SK-N-MC (cell line): ENCODE measurements at regions not wholly inside any gene's neighbourhood (a gene's known extent, or its start where the extent isn't known, plus 50 kb on each side); places are given as distances from the start of the nearest gene placed in this dataset.

Source experiments
- DNase-seq: peaks from one replicate; pipeline ENCODE4 v3.0.0-alpha.2; 2011; ENCODE audit warnings: low read depth, low spot score
- H3K27ac ChIP-seq: fragments of 200-600 bp; sonication (generic); 2 replicates; pipeline ENCODE4 v1.5.1; 2016; ENCODE audit warnings: mixed run types
- H3K36me3 ChIP-seq: fragments of 200-600 bp; sonication (generic); 2 replicates; pipeline ENCODE4 v1.6.1; 2017; ENCODE audit warnings: antibody characterized with exemption, low read length, mixed read lengths; ENCODE audit not compliant: insufficient read depth
- H3K4me3 ChIP-seq: fragments of 200-600 bp; sonication (generic); 2 replicates; pipeline ENCODE4 v1.5.1; 2016
- H3K9ac ChIP-seq: fragments of 200-600 bp; sonication (generic); 2 replicates; pipeline ENCODE4 v1.8.0; 2017; ENCODE audit warnings: mixed run types, mixed read lengths; ENCODE audit not compliant: insufficient read length
- H3K9me3 ChIP-seq: fragments of 200-600 bp; sonication (generic); 2 replicates; pipeline ENCODE4 v1.6.1; 2017; ENCODE audit warnings: low read depth, mild to moderate bottlenecking, antibody characterized with exemption, low read length, moderate library complexity, mixed read lengths
- EZH2 ChIP-seq: fragments of 200-600 bp; sonication (generic); IDR thresholded peaks from one replicate; pipeline ENCODE4 v1.6.1; 2017; ENCODE audit warnings: antibody characterized with exemption
- FOXP2 ChIP-seq: optimal IDR thresholded peaks from 2 replicates; pipeline ENCODE3; 2011; ENCODE audit warnings: mild to moderate bottlenecking, moderate library complexity; ENCODE audit not compliant: insufficient read depth; ENCODE audit errors: extremely low read length, control extremely low read depth
- POLR2AphosphoS5 ChIP-seq: IDR thresholded peaks from 2 replicates; pipeline ENCODE4 v1.6.1; 2012; ENCODE audit warnings: mild to moderate bottlenecking, low read depth, low read length, borderline replicate concordance

GRCh38 chr4:66433706-66434105, 763.4 kb upstream of the EPHA5 start:
- Histone ChIP-seq H3K4me3 (no peak overlapping the region), H3K9me3 (no peaks in the 10 kb centered on the region), H3K27ac (no peak overlapping the region), H3K9ac (no peak overlapping the region), H3K36me3 (no peaks in the 10 kb centered on the region)
- TF ChIP-seq POLR2AphosphoS5 (no peak), EZH2 (no peak), FOXP2 (no peak)
- DNase-seq = no peak

GRCh38 chr4:66430856-66431255, 760.6 kb upstream of the EPHA5 start:
- no peak for DNase-seq
- H3K9me3 ChIP-seq = no peaks in the 10 kb centered on the region
- H3K36me3 ChIP-seq = no peaks in the 10 kb centered on the region
- no peak overlapping the region for H3K4me3 ChIP-seq
- H3K27ac ChIP-seq = no peak overlapping the region
- TF ChIP-seq FOXP2 (no peak), POLR2AphosphoS5 (no peak), EZH2 (no peak)
- H3K9ac ChIP-seq = no peak overlapping the region

GRCh38 chr4:66429276-66429675, 759.0 kb upstream of the EPHA5 start:
- TF ChIP-seq POLR2AphosphoS5 = no peak
- TF ChIP-seq FOXP2 = no peak
- no peak for TF ChIP-seq EZH2

GRCh38 chr4:66416425-66416824, 746.1 kb upstream of the EPHA5 start:
- TF ChIP-seq EZH2 (no peak), FOXP2 (no peak), POLR2AphosphoS5 (no peak)
- DNase-seq = no peak
- no peak overlapping the region for H3K27ac ChIP-seq
- no peaks in the 10 kb centered on the region for H3K9me3 ChIP-seq
- no peak overlapping the region for H3K9ac ChIP-seq
- no peaks in the 10 kb centered on the region for H3K36me3 ChIP-seq
- no peak overlapping the region for H3K4me3 ChIP-seq

More at GRCh38 chr4:66429276-66429675, 759.0 kb upstream of the EPHA5 start:
- H3K36me3 ChIP-seq = no peaks in the 10 kb centered on the region
- no peak overlapping the region for H3K4me3 ChIP-seq
- H3K9me3 ChIP-seq = no peaks in the 10 kb centered on the region
- no peak for DNase-seq
- no peak overlapping the region for H3K9ac ChIP-seq
- no peak overlapping the region for H3K27ac ChIP-seq

GRCh38 chr4:66404141-66404540, 733.9 kb upstream of the EPHA5 start:
- DNase-seq = no peak
- no peak for TF ChIP-seq EZH2
- TF ChIP-seq POLR2AphosphoS5 = no peak
- no peak for TF ChIP-seq FOXP2
- no peaks in the 10 kb centered on the region for H3K9me3 ChIP-seq

GRCh38 chr4:66376921-66377320, 706.6 kb upstream of the EPHA5 start:
- Histone ChIP-seq H3K9me3 (no peaks in the 10 kb centered on the region), H3K9ac (no peak overlapping the region), H3K4me3 (no peak overlapping the region), H3K36me3 (no peaks in the 10 kb centered on the region), H3K27ac (no peak overlapping the region)
- TF ChIP-seq POLR2AphosphoS5 (no peak), FOXP2 (no peak), EZH2 (no peak)
- no peak for DNase-seq

More at GRCh38 chr4:66404141-66404540, 733.9 kb upstream of the EPHA5 start:
- Histone ChIP-seq H3K27ac (no peak overlapping the region), H3K4me3 (no peak overlapping the region), H3K9ac (no peak overlapping the region), H3K36me3 (no peaks in the 10 kb centered on the region)

GRCh38 chr4:66376396-66376795, 706.1 kb upstream of the EPHA5 start:
- no peak for DNase-seq
- no peak for TF ChIP-seq POLR2AphosphoS5
- TF ChIP-seq EZH2 = no peak
- no peak for TF ChIP-seq FOXP2
- no peak overlapping the region for H3K9ac ChIP-seq
- no peak overlapping the region for H3K4me3 ChIP-seq
- H3K9me3 ChIP-seq = no peaks in the 10 kb centered on the region
- H3K36me3 ChIP-seq = no peaks in the 10 kb centered on the region
- no peak overlapping the region for H3K27ac ChIP-seq

- H3K4me3 ChIP-seq = no peak overlapping the region
- no peak for DNase-seq
Measured at GRCh38 chr4:66373268-66373667, 703.0 kb upstream of the EPHA5 start.

GRCh38 chr4:66372706-66373105, 702.4 kb upstream of the EPHA5 start:
- Histone ChIP-seq H3K9me3 (no peaks in the 10 kb centered on the region), H3K4me3 (no peak overlapping the region), H3K9ac (no peak overlapping the region), H3K27ac (no peak overlapping the region), H3K36me3 (no peaks in the 10 kb centered on the region)
- TF ChIP-seq EZH2 (no peak), FOXP2 (no peak), POLR2AphosphoS5 (no peak)
- no peak for DNase-seq

More at GRCh38 chr4:66373268-66373667, 703.0 kb upstream of the EPHA5 start:
- TF ChIP-seq EZH2 = no peak
- TF ChIP-seq FOXP2 = no peak
- no peak for TF ChIP-seq POLR2AphosphoS5
- no peak overlapping the region for H3K9ac ChIP-seq
- H3K36me3 ChIP-seq = no peaks in the 10 kb centered on the region
- no peaks in the 10 kb centered on the region for H3K9me3 ChIP-seq
- no peak overlapping the region for H3K27ac ChIP-seq
